Endothelial cell of umbilical vein (primary cell): ENCODE measurements at regions not wholly inside any gene's neighbourhood (a gene's known extent, or its start where the extent isn't known, plus 50 kb on each side); places are given as distances from the start of the nearest gene placed in this dataset.

ENCODE experiments used
- BruUV-seq: library from RNA; stranded (reverse); fragments of 400-500 nt; replicated peaks from 2 replicates; lab custom pipeline; 2021; lab: Mats Ljungman, UMichigan
- CTCF ChIA-PET: fragments of 300-600, 350-600 bp; sonication (Branson Sonifier 250); formaldehyde crosslinking; loops from one replicate; lab custom pipeline; 2021; ENCODE audit warnings: antibody characterized with exemption, inconsistent platforms; lab: Charles Lee
- POLR2A ChIA-PET: fragments of 300-600, 350-600 bp; sonication (Branson Sonifier 250); formaldehyde crosslinking; loops from one replicate; lab custom pipeline; 2021; ENCODE audit warnings: antibody characterized with exemption, inconsistent platforms; lab: Charles Lee
- DNase-seq: peaks from one replicate; pipeline ENCODE4 v3.0.0-alpha.2; 2011; ENCODE audit warnings: low read depth, low spot score
- FAIRE-seq: peaks from 2 replicates; lab custom pipeline; 2011; peaks lifted over from hg19 to GRCh38; lab: Jason Lieb, UNC
- H2AFZ ChIP-seq: 2 replicates; pipeline ENCODE4 v1.6.0; 2012; ENCODE audit warnings: low read depth, low read length, control low read depth, inconsistent platforms
- H3K27ac ChIP-seq: 2 replicates; pipeline ENCODE4 v1.5.1; 2011; ENCODE audit warnings: low read depth, mild to moderate bottlenecking, control low read depth, low read length, moderate library complexity; ENCODE audit not compliant: insufficient read depth
- H3K27me3 ChIP-seq, 2 experiments: 2 replicates each; pipeline versions ENCODE4 v1.6.0 to v1.6.1; 2011; ENCODE audit warnings: low read length in 2 of 2, mixed read lengths in 1 of 2; ENCODE audit not compliant: control insufficient read depth in 2 of 2, insufficient read depth in 2 of 2
- H3K36me3 ChIP-seq, 2 experiments: 2 replicates in 1 of 2; 3 replicates in 1 of 2; pipeline ENCODE4 v1.5.1; 2011; ENCODE audit warnings: low read length in 2 of 2, mild to moderate bottlenecking in 1 of 2, moderate library complexity in 1 of 2; ENCODE audit not compliant: control insufficient read depth in 2 of 2, insufficient read depth in 2 of 2; ENCODE audit errors: extremely low read depth in 1 of 2
- H3K4me1 ChIP-seq: 3 replicates; pipeline ENCODE4 v1.5.1; 2011; ENCODE audit warnings: mild to moderate bottlenecking, low read length; ENCODE audit not compliant: control insufficient read depth, insufficient read depth; ENCODE audit errors: extremely low read depth
- H3K4me2 ChIP-seq: 2 replicates; pipeline ENCODE4 v1.6.1; 2011; ENCODE audit warnings: low read length, control low read depth, mixed read lengths; ENCODE audit not compliant: insufficient read depth
- H3K4me3 ChIP-seq, 3 experiments: fragments of 200-600 bp in 1 of 3; sonication (generic), shearing (Covaris generic) in 1 of 3; replicated peaks in 1 of 3; 2 replicates each; pipeline ENCODE4 v1.5.1; 2011 to 2016; ENCODE audit warnings: control low read depth in 3 of 3, low read length in 3 of 3, mild to moderate bottlenecking in 2 of 3, inconsistent platforms in 1 of 3, low read depth in 1 of 3, moderate library complexity in 1 of 3; ENCODE audit not compliant: insufficient read depth in 1 of 3
- H3K79me2 ChIP-seq: 2 replicates; pipeline ENCODE4 v1.6.0; 2012; ENCODE audit warnings: low read length, inconsistent platforms; ENCODE audit not compliant: control insufficient read depth, insufficient read depth
- H3K9ac ChIP-seq: replicated peaks from 2 replicates; pipeline ENCODE3; 2011; ENCODE audit warnings: low read length, control low read depth; ENCODE audit not compliant: insufficient read depth; ENCODE audit errors: extremely low read depth
- H3K9me1 ChIP-seq: replicated peaks from 3 replicates; pipeline ENCODE4 v1.6.0; 2011; ENCODE audit warnings: mild to moderate bottlenecking, low read length; ENCODE audit not compliant: control insufficient read depth, insufficient read depth; ENCODE audit errors: extremely low read depth
- H3K9me3 ChIP-seq: replicated peaks from 2 replicates; pipeline ENCODE4 v1.5.1; 2012; ENCODE audit warnings: low read length, inconsistent platforms; ENCODE audit not compliant: control insufficient read depth, insufficient read depth
- H4K20me1 ChIP-seq: replicated peaks from 2 replicates; pipeline ENCODE3; 2011; ENCODE audit warnings: mild to moderate bottlenecking, low read length; ENCODE audit not compliant: control insufficient read depth, insufficient read depth; ENCODE audit errors: extremely low read depth
- EZH2 ChIP-seq: IDR thresholded peaks from 2 replicates; pipeline ENCODE4 v1.6.1; 2012; ENCODE audit warnings: borderline replicate concordance, low read depth, mild to moderate bottlenecking, moderate library complexity, low read length, inconsistent platforms; ENCODE audit not compliant: severe bottlenecking
- FOS ChIP-seq: IDR thresholded peaks from 2 replicates; pipeline ENCODE4 v1.6.1; 2011; ENCODE audit warnings: mild to moderate bottlenecking, low read length, moderate library complexity, borderline replicate concordance; ENCODE audit not compliant: insufficient read depth
- GATA2 ChIP-seq: IDR thresholded peaks from 2 replicates; pipeline ENCODE4 v1.7.0; 2011; ENCODE audit warnings: low read depth, mild to moderate bottlenecking, moderate library complexity, mixed read lengths, low read length; ENCODE audit not compliant: insufficient read length, insufficient read depth
- JUN ChIP-seq: IDR thresholded peaks from 2 replicates; pipeline ENCODE4 v1.6.1; 2011; ENCODE audit warnings: borderline replicate concordance, low read depth; ENCODE audit not compliant: insufficient read length, insufficient read depth
- MYC ChIP-seq: IDR thresholded peaks from one replicate; pipeline ENCODE4 v1.6.1; 2011; ENCODE audit warnings: mild to moderate bottlenecking, low read depth, low read length
- POLR2A ChIP-seq: IDR thresholded peaks from 2 replicates; pipeline ENCODE4 v1.6.1; 2012; ENCODE audit warnings: low read depth, mild to moderate bottlenecking, control low read depth, low read length
- POLR2AphosphoS5 ChIP-seq: IDR thresholded peaks from 2 replicates; pipeline ENCODE4 v1.6.1; 2012; ENCODE audit warnings: low read depth, mild to moderate bottlenecking, control low read depth, low read length, moderate library complexity; ENCODE audit not compliant: insufficient read depth
- dilution Hi-C: fragments of 300-500 bp; cut with MboI; formaldehyde crosslinking; loops from one replicate; pipeline ENCODE4 v1.15.0; 2019; ENCODE audit warnings: low sequenced_read_pairs; ENCODE audit not compliant: extremely low pct_ligation_motif_present
- intact Hi-C: fragments of 100-400 bp; cut with micrococcal nuclease; formaldehyde crosslinking; loops from one replicate; pipeline ENCODE4 v1.10.0; 2022
- TF ChIP-seq, protein P1 (sequence below), 2 donors: IDR thresholded peaks; 1 replicate in 1 of 2; 2 replicates in 1 of 2; pipeline ENCODE4 v1.5.1; 2011; ENCODE audit warnings: low read length in 2 of 2, mild to moderate bottlenecking in 2 of 2, moderate library complexity in 2 of 2, control low read depth in 1 of 2, inconsistent platforms in 1 of 2, low read depth in 1 of 2; ENCODE audit not compliant: insufficient read depth in 1 of 2; ENCODE audit errors: extremely low read depth in 1 of 2
- TF ChIP-seq, protein P2 (sequence below): IDR thresholded peaks from 2 replicates; pipeline ENCODE4 v1.6.1; 2011; ENCODE audit not compliant: insufficient read depth, insufficient read length

DNA sequence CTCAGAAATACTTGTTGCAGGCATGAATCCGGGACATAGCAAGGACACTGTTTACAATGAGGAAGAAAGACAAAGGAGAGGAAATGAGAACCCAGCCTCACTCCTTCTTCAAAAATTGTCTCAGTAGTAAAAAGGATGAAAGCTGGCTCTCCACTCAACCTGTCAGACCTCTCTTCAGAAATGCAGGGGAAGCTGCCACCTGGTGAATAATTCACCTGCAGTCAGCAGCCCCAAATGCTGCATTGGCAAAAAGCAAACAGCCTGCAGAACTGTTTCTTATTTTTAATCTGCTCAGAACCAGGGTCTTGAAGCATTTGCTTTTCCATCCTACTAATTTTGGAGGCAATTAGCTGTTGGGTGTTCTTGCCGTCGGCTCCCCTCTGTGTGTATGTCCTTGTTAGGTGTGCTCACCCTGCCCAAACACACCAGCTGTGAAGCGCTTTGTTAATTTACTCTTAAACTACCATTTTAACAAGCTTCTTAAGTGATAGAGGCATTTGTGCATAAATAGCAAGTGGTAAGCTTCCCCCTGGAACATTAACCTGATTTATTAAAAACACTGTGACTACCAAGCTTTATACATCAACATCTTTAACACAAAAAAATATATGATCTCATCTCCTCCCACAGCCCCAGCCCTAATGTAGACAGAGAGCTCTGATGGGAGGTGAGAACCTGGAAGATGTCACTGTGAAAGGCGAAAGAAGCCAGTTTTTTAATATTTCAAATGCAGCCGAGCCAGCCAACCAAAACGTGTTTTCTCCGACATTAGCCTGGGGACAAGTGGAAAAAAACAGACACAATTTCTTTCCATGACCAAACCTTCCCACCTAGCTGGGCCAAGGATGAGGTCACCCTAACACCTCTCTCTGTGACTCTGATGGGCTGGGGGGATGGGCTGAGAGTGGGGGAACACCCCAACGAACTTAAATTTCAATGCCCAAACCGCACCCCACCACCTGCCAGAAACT lies 451.0 kb upstream of the SULF2 start:
- FAIRE-seq (no peak), DNase-seq (no peak)
- peaks cover 0 to 1% of the 10 kb centered on the region in 2 experiments for H3K27me3 ChIP-seq
- no TSS peak for BruUV-seq
- H3K27ac ChIP-seq, result no peak overlapping the region
- ChIA-PET CTCF (interaction anchor here (1.4 kb wide), 1 partner anchor 9 kb away, joined by 4 read pairs; no protein-coding TSS in a partner anchor), POLR2A (no interaction called here)
- dilution Hi-C loops (no loop called here), intact Hi-C loops (no loop called here)
- no peaks in the 10 kb centered on the region for H3K79me2 ChIP-seq
- no peaks in the 10 kb centered on the region for H3K9me1 ChIP-seq
- H3K9ac ChIP-seq, result no peak overlapping the region
- no peak overlapping the region for H3K4me2 ChIP-seq
- no peak for TF ChIP-seq JUN
- TF ChIP-seq MYC, result no peak
- TF ChIP-seq POLR2AphosphoS5, result no peak
- TF ChIP-seq GATA2, result no peak
- TF ChIP-seq, protein P1, sequence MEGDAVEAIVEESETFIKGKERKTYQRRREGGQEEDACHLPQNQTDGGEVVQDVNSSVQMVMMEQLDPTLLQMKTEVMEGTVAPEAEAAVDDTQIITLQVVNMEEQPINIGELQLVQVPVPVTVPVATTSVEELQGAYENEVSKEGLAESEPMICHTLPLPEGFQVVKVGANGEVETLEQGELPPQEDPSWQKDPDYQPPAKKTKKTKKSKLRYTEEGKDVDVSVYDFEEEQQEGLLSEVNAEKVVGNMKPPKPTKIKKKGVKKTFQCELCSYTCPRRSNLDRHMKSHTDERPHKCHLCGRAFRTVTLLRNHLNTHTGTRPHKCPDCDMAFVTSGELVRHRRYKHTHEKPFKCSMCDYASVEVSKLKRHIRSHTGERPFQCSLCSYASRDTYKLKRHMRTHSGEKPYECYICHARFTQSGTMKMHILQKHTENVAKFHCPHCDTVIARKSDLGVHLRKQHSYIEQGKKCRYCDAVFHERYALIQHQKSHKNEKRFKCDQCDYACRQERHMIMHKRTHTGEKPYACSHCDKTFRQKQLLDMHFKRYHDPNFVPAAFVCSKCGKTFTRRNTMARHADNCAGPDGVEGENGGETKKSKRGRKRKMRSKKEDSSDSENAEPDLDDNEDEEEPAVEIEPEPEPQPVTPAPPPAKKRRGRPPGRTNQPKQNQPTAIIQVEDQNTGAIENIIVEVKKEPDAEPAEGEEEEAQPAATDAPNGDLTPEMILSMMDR (IDR thresholded peaks at IDR 0.05; ENCODE audit: extremely low read depth in 1 of 2, insufficient read depth in 1 of 2, low read depth in 1 of 2, low read length in 2 of 2), result no peak
- TF ChIP-seq FOS, result no peak
- no peak for TF ChIP-seq EZH2
- TF ChIP-seq POLR2A, result no peak
- TF ChIP-seq, protein P2, sequence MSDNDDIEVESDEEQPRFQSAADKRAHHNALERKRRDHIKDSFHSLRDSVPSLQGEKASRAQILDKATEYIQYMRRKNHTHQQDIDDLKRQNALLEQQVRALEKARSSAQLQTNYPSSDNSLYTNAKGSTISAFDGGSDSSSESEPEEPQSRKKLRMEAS, result no peak
- no peaks in the 10 kb centered on the region for H4K20me1 ChIP-seq
- no peak overlapping the region for H3K4me3 ChIP-seq
- H2AFZ ChIP-seq, result no peak overlapping the region
- H3K9me3 ChIP-seq, result no peaks in the 10 kb centered on the region
- no peaks in the 10 kb centered on the region for H3K36me3 ChIP-seq
- H3K4me1 ChIP-seq, result no peaks in the 10 kb centered on the region
